GM19238 (cell line): ENCODE measurements at regions not wholly inside any gene's neighbourhood (a gene's known extent, or its start where the extent isn't known, plus 50 kb on each side); places are given as distances from the start of the nearest gene placed in this dataset.

Experiments
- DNase-seq: peaks from one replicate; pipeline ENCODE4 v3.0.0; 2011; ENCODE audit warnings: low spot score; ENCODE audit not compliant: insufficient read length

- no peak for DNase-seq
Observed at GRCh38 chr10:78763234-78763633, 305.5 kb upstream of the ZMIZ1 start.

DNA sequence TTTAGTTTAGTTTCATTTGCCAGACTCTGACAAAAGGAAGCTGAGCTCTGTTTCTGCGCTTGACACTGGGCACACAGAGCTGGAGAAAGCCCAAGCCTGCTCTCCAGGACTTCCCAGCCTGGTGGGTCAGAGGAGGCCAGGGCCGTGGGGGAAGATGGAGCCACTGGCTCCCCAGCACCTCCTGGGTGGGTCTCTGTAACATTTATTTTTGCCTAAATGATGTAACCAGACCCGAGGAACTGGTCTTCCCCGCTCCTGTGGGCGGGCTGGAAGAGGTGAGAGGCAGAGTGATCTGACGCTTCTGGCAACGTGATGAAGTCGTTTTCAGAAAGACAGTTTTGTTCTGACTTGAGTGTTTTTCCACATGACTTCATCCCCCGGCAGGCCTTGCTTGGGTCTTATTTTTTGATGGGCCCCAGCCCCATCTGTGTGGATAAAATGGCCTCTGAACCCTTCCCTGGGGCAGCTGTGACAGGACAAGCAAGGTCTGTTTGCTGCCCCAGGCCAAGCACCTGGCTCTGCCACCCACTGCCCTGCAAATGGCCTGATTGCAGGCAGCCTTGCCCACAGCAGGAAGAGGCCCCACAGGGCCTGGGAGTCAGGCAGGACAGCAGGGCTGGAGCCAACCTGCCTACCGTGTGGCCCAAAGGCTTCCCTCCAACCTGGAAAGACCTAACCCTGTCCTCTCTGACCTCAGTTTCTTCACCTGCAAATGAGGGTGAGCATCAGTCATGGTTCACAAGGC lies 304.9 kb upstream of the ZMIZ1 start:
- DNase-seq: no peak

DNA sequence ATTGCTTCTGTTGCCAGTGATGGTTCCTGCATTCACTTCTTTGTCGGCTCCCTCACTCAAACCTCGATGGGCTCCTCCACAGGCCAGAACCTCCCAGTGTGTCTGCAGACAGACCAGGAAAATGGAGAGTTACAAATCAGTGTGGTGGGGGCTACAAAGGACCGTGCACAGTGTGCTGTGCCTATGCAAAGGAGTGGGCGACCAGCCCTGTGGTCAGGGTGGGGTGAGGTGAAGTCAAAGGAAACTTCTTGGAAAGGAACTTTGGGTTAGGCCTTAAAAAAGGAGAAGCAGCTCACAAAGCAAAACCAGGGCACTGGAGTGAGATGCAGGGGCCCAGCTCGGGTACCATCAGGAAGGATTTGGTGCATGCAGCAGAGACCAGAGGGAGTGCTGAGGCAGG lies 304.3 kb upstream of the ZMIZ1 start:
- no peak for DNase-seq

- DNase-seq: no peak
Observed at GRCh38 chr10:78764846-78765430, 303.8 kb upstream of the ZMIZ1 start.

DNA sequence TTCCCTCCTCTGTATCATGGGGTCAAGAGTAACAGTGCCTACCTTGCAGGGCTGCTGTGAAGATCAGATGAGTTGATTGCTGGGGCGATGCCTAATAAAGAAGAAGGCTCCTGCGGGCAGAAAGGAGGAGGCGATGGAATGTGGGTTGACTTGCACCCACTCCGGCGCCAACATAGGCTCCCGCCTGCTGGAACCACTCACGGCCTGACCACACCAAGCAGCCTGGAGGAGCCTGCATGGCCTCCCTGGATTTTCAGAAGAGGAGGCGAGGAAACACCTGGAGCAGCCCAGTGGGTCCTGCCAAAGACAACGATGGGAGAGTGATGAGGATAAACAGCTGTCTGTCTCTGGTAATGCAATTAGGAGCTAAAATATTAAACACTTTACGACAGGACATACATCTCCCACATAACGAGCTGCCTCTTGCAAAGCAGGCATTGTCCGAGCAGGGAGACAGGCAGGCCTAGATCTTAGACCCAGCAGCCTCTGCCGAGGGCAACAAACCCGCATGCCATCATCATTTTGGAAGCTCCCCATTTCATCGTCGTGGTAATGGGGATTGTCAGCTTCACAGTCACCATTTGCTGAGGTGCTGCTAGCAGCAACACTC lies 302.9 kb upstream of the ZMIZ1 start:
- no peak for DNase-seq

DNA sequence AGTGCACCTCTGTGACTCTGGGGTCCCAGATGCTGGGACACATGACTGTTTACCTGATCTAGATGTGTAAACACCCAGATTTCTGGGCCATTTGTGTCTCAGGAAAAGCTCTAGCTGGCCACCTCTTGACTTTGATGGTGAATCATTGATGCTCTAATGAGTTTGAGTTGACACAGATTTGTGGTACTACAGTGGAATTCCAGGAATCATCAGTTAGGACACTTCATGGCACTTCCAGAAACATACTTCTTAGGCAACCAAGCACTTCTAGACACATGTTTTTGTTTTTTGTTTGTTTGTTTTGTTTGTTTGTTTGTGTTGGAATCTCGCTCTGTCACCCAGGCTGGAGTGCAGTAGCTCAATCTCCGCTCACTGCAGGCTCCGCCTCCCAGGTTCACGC lies 302.2 kb upstream of the ZMIZ1 start:
- DNase-seq: no peak

DNA sequence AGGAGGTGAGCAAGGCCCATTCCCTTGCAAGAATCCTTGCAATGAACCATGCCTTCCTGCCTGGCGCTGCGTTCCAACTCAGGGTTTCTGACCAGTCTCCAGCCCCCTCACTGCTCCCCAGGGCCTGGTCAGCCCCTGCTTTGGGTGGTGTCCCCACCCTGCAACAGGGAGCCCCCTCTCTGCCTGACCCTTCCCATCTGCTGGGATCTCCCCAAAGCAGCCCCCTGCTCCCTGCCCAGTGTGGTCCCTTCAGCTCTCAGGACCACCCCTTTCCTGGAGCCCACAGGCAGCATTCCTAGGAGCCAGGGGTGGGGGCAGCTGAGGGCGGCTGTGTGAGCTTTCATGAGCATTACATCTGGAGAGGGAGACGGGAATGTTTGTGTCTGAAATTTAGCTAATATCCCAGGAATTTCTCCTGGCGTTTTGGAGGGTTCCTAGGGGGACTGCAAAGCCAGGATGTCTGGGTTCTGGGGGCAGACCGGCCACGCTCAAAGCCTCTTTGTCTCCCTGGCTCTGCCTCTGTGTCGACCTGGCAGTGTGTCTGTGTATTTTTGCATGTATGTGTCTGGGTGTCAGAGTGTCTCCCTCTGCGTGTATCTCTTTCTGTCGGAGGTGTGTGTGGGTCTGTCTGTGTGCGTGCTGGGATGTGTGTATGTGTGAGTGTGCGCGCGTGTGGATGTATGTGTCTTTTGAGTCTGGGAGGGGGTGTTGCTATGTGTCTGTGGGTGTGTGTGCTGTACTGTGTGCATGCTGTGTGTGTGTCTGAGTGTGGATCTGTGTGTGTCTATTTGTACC lies 300.5 kb upstream of the ZMIZ1 start:
- no peak for DNase-seq

GRCh38 chr10:78768876-78769275 lies 299.9 kb upstream of the ZMIZ1 start:
- DNase-seq: no peak

- DNase-seq: no peak
Observed at GRCh38 chr10:78769526-78769925, 299.2 kb upstream of the ZMIZ1 start.

- no peak for DNase-seq
Observed at GRCh38 chr10:78770167-78771090, 298.3 kb upstream of the ZMIZ1 start.

DNA sequence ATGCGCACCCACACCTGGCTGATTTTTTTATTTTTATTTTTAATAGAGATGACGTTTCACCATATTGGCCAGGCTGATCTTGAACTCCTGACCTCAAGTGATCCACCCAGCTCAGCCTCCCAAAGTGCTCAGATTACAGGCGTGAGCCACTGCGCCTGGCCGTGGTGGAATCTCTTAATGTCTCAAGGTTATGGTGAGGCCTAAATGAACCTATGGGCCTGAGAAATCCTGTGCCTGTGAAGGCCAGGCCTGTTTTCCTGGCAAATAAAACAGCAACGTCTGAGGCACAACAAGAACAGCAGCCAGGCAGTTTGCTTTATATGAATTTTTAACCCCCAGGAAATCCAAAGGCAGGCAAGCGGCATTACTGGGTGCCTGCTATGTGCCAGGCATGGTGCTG lies 297.5 kb upstream of the ZMIZ1 start:
- DNase-seq: no peak

DNA sequence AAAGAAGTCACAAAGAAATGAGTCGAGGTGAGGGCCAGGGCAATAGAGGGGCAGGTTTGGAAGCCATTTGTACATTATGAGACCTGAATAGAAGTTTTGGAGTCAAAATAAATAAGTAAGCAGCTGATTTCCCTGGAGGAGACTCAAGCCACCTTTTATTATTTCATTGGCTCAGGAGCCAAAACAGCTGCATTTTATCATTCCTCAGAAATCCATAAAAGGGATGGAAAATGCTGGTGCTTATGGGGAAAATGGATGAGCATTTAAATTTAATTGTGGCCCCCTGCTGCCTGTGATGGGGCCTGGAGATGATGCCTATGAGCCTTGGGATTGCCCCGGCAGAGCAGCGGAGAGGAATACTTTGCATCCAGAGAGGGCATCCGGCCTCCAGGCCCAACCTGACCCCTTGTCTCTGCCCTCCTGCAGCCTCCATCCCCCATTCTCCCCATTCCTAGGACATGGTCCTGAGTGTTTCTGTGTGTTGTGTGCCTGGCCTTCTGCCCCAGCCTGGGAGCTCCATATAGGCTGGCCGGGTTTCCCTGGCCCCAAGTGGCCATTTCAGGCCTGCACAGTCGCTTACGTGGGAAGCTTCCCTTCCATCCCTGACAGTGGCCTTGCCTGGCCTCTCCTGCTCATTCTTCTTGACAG lies 296.8 kb upstream of the ZMIZ1 start:
- DNase-seq: no peak

GRCh38 chr10:78772486-78772885 lies 296.3 kb upstream of the ZMIZ1 start:
- no peak for DNase-seq

DNA sequence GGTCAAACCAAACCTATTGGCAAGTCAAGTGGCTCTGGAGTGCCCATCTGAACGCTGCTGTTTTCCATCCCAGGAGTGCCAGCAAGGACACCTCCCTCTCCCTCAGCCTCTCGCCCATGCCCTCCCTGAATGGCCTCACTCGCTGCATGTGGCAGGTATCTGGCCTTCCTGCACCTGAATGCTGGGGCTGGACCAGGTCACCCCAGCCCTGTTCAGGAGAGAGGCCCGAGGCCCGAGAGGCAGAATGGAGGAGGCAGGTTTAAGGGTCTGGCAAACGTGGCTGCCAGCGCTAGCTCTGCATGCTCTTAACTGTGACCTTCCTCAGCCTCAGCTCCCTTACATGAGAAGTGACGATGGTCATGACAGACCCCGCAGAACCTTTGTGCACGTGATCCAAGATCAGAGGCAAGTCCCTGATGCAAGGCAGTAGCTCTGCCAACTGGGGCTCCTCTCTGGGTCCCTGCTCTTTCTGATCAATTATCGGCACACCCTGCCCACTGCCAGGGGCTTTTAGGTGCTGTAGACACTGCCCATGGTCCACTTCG lies 295.7 kb upstream of the ZMIZ1 start:
- DNase-seq: no peak

DNA sequence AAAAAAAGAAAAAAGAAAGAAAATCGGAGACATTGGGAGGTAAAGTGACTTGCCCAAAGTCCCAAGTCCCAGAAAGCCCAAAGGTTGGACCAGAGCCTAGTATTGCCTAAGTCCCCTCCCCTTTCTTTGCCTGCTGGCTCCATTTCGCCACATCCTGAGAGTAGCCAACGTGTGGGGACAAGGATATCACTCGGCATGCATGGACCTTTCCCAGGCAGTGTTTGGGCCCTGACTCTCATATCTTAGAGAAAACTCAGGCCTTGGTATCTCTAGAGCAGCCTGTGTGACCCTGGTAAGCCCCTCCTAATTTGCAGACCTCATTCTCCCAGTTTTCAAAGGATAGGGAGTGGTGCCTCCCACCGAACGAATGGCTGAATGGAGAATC lies 294.2 kb upstream of the ZMIZ1 start:
- no peak for DNase-seq

GRCh38 chr10:78774999-78775711 lies 293.6 kb upstream of the ZMIZ1 start:
- no peak for DNase-seq

DNA sequence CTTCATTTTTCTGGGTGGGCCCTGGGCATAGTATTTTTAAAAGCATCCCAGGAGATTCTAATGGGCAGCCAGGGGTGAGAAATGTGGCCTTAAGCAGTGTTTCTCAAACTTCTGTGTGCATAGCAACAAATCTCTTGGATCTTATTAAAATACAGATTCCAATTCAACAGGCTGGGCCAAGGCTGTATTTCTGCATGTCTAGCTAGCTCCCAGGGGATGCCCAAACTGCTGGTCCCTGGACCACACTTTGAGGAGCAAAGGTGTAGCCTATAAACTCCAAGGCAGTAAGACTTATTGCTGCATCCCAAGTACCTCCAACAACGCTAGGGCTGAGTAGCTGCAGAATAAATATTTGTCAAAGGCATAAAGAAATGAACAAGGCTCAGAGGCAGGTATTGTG lies 292.9 kb upstream of the ZMIZ1 start:
- no peak for DNase-seq

GRCh38 chr10:78776756-78777155 lies 292.0 kb upstream of the ZMIZ1 start:
- DNase-seq: no peak

DNA sequence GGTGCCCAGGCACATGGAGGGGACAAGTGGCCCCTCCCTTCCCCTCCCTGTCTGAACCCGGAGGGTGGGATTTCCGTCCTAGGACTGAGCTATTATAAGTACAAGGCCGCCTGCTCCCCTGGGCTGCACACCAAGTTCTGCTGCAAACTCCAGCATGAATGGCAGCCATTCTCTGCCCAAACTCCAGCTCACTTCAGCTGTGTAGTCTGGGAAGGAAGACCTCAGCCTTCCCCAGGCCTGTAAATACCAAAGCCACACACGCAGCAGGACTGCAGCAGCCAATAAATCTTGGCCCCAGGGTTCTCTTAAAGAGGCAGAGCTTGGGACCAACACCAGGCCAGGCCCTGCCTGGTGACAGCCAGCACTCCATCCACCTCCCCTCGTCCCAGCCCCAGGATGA lies 291.3 kb upstream of the ZMIZ1 start:
- DNase-seq: no peak

DNA sequence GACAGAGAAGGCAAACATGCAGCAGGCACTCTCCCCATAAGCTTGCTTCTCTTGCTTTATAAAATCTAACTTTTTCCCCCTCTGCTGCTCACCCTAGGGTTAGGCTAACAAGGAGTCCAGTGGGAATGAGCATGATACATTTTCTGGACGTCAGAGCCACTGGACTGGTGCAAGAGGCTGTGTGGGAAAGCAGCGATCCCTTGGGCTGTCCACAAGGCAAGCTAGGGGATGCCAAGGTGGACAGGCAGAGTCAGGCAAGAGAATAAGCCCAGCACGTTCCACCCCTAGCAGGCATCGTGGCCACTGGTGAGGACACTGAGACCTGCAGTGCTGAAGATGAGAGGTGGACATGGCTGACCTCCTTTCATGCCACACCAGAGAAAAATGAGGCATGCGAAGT lies 290.9 kb upstream of the ZMIZ1 start:
- no peak for DNase-seq
